Hematopoietic multipotent progenitor cell treated with erythropoietin and hydrocortisone succinate and interleukin-3 and kit ligand, for 8 days (in vitro differentiated cells): ENCODE measurements at regions not wholly inside any gene's neighbourhood (a gene's known extent, or its start where the extent isn't known, plus 50 kb on each side); places are given as distances from the start of the nearest gene placed in this dataset.

Source experiments
- DNase-seq: peaks from one replicate; pipeline ENCODE4 v3.0.0-alpha.2; 2015

- no peak for DNase-seq
Measured at GRCh38 chr11:115698243-115698642, 194.0 kb upstream of the CADM1 start.

DNA sequence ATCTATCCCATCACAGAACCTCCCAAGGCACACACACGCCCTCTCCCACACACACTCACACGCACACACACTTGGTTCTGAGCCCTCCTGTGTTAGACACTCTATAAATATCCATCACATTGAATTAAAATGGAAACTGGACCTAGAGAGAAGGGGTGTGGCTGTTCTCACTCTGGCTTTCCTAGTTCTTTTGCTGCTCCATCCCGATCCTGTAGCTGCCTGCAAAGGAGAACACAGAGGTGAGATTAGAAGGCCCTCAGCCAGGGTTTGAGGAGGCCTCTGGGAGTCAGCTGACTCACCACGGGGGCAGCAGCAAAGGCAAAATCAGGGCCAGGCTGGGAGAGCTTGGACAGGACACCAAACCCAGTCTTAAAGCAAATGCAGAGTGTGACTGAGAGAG, 192.3 kb upstream of the CADM1 start:
- DNase-seq = no peak

GRCh38 chr11:115695677-115696364, 191.6 kb upstream of the CADM1 start:
- DNase-seq = no peak

DNA sequence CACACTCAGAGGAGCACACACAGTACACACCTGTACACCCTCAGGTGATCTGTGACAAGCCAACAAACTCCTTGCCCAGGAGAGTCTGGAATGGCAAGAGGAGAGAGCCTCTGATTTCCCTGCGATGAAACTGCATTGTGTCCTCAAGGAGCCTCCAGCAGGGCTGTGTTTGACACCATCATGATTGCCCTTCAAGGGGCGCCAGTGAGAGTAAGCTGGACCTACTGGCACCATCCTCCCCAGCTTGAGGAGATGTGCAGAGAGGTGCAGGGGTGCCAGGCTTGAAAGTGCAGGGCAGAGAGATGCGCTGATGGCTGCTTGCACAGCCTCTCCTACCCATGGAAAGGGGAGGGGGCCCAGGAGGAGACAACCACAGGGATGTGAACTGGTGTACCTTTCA, 188.8 kb upstream of the CADM1 start:
- DNase-seq = no peak

- no peak for DNase-seq
Measured at GRCh38 chr11:115691030-115691429, 186.8 kb upstream of the CADM1 start.

GRCh38 chr11:115687934-115688333, 183.7 kb upstream of the CADM1 start:
- no peak for DNase-seq

- DNase-seq = no peak
Measured at GRCh38 chr11:115684699-115685098, 180.5 kb upstream of the CADM1 start.

GRCh38 chr11:115684135-115684534, 179.9 kb upstream of the CADM1 start:
- DNase-seq = no peak

- no peak for DNase-seq
Measured at GRCh38 chr11:115682888-115683287, 178.7 kb upstream of the CADM1 start.

DNA sequence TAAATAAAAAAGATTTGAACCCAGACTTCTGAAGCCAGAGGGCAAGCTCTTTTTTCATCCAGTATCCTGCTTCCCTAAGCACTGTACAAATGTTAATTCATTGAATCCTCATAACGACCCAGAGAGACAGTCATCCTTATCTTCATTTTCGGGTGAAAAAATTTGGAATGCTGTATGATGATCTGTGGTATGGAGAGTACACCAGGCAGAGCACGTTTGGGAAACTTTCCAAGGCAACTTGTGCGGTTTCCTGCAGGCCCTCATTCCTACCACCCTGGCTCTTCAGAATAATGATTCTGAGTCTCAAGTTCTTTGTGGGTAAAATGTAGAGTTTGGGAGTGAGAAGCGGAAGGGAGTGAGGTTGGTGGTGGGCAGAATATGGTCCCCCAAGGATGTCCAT, 177.9 kb upstream of the CADM1 start:
- DNase-seq = no peak

DNA sequence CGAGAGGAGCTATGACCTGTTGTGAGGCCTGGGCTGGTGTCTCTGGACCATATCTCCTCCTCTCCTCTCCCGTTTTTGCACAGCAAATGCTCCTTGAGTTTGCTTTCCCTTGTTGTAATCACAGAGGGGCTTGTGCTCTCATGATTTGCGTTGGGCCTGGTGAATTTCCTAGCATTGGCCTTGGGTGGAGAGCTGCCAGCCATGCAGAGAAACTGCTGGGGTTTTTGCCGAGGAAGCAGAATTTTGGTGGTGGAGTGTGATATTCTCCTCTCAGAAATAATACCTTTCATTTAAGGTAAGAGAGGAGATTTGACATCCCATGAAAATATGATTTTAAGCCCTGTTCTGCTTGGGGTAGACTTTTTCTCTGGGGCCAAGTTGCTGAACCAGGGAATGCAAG, 175.7 kb upstream of the CADM1 start:
- DNase-seq = no peak

DNA sequence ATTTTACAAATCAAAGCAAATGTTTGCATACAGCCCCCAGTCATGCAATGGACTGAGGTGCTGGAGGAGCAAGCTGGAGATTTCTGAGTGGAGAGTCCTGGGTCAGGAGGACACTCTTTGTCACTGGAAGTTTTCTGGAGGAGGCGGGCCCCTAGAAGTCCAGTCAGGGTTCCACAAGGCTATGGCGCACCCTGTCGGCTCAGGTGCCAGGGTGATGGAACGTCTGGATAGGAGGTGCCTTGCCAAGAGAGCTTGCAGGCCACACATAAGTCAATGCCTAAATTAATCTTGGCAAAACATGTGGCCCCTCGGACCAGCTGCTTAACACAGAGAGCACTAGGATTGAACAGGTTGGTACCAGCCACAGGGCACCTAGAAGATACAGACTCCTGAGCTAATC, 174.7 kb upstream of the CADM1 start:
- no peak for DNase-seq

GRCh38 chr11:115677190-115677589, 173.0 kb upstream of the CADM1 start:
- DNase-seq = no peak

DNA sequence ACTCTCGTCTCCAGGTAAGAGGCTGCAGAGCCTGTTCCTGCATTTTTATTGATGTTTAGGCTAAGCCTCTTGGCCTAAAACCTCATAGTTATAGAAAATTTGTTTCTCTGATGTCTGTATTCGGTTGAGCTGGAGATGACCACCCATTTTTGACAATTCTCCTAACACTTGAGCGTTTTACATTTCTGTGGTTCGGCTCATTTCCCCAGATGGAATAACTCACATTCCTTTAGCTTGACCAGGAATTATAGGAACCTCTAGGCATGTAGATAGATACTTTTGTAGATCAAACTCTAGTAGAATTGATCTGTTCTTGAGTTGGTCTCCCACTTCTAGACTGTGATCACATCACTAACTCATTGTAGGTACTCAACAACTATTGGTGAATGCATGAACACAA, 172.6 kb upstream of the CADM1 start:
- no peak for DNase-seq

- DNase-seq = no peak
Measured at GRCh38 chr11:115676206-115676605, 172.0 kb upstream of the CADM1 start.

- DNase-seq = no peak
Measured at GRCh38 chr11:115674937-115675544, 170.8 kb upstream of the CADM1 start.

DNA sequence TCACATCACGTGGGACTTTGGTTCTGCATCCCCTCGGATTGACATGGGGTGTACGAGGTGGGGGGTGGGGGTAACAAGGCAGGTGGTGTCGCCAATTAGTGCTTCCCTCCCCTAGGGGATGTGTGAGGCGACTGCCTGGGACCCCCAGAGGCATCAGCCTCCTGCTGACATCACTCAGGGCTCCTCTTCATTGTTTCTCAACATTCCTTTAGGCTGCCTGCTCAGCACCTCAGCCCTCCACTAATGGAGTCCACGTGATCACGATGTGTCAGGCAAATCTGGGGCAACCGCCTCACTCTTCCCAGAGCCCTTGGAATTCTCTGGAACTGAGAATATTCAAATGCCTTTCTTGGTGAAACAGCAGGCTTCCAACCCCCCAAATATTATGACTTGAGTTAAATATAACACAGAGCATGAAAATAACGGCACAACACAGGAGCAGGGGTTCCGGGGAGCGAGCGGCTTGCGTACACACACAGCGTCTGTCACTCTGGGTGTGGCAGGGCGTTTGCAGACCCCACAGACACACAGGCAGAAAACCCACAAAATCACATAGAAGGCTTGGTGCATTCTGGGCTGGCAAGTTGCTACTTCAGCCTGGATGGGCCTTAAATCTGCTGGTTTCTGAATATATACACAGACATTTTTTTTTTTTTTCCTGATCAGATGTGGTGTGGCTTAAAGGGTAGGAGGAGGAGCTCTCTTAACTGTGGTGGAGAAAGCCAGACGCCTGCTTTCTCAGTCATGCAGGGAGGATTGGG, 170.1 kb upstream of the CADM1 start:
- no peak for DNase-seq

- DNase-seq = no peak
Measured at GRCh38 chr11:115673720-115674119, 169.5 kb upstream of the CADM1 start.

GRCh38 chr11:115672999-115673411, 168.8 kb upstream of the CADM1 start:
- no peak for DNase-seq

DNA sequence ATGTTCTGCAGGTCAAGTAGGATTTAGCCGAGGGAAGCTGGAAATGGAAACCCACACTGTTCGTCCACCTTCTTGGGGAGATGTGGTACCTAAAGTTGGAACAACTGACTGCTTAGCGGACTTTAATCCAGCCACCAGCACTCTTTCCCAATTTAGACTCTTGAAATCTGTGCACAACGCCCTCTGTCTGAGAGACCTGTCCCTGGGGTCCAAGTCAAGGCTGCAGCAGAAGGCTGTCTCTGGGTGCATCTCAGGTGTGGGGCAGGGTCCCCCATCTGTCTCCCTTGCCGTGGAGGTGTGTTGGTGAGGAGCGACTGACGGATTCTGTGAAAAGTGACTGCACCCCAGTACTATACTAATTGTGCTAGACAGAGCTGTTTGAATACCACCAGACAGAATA, 168.2 kb upstream of the CADM1 start:
- DNase-seq = no peak

DNA sequence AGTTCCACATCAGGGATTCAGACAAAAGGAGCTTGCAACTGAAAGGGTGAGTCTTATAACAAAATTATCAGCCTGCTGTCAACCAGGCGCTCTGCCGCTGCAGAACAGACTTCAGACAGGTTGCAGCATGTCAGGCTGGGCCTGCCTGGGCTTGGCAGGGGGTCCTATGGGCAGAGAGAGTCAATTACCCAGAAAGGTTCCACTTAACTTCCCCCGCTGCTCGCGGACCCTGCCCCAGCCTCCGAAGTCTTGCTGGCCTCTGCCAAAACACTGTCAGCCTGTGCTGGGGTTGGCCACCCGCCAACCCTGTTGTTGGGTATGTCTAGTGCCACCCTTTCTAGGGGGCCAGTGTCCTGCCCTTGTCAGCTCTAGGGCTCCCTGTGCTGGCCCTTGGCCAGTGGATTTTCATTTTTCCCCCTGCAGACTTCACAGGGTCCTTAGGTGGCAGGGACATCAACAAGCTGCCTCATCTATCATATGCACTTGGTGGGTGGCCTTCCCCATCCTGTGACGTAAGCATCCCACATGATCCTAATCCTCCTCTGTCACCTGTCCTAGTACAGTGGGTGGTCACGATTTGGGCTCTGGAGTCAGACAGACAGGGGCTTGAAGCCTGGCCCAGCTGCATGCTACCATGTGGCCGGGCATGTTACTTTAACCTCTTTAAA, 166.5 kb upstream of the CADM1 start:
- no peak for DNase-seq

GRCh38 chr11:115665958-115666357, 161.7 kb upstream of the CADM1 start:
- DNase-seq = no peak

- DNase-seq = no peak
Measured at GRCh38 chr11:115665175-115665821, 161.1 kb upstream of the CADM1 start.
